ENCODE measurements at regions not wholly inside any gene's neighbourhood (a gene's known extent, or its start where the extent isn't known, plus 50 kb on each side); places are given as distances from the start of the nearest gene placed in this dataset.

DNA sequence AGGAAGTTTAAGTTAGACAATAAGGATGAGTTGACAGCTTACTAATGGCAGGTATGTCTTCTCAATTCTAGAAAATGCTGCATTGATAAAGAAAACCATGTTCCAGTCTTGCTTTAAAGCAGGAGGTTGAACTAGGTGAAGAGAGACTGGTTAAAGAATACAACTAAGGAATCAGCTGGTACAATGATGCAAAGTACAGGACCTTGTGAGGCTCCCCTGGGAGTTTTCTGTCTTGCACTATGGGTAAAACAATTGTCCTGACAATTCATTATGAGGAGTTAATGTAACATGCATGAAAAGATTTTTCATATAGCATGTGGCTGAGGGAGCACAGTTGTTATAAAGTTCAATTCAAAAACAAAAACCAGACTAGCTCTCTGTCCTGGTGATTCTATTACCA lies 157.2 kb downstream of the BMP2 start:
- Mint-ChIP-seq H3K27me3 (peaks cover 0 to 2% of the 10 kb centered on the region in 2 donors), H3K27ac (no peak overlapping the region), H3K4me3 (no peak overlapping the region), H3K9me3 (peaks cover 5 to 19% (median 9%) of the 10 kb centered on the region in 8 donors), H3K36me3 (no peaks in the 10 kb centered on the region), H3K4me1 (no peaks in the 10 kb centered on the region)
- no peak for DNase-seq
- Histone ChIP-seq H3K4me1 (ENCODE audit: insufficient read depth, low read length) (no peaks in the 10 kb centered on the region), H3K27ac (ENCODE audit: low read depth, low read length) (no peak overlapping the region), H3K4me3 (ENCODE audit: low read length in 2 of 2) (no peak overlapping the region), H3K36me3 (ENCODE audit: insufficient read depth, low read length) (no peaks in the 10 kb centered on the region), H3K27me3 (ENCODE audit: insufficient read depth, low read length) (no peaks in the 10 kb centered on the region), H3K9me3 (ENCODE audit: control insufficient read depth in 1 of 2, low read length in 2 of 2) (no peaks in the 10 kb centered on the region)
- ChIA-PET CTCF (ENCODE audit: partially characterized antibody) (no interaction called here), POLR2A (ENCODE audit: partially characterized antibody) (no interaction called here)
- intact Hi-C loops (cut with micrococcal nuclease): no loop called here

GRCh38 chr20:6925744-6926278 lies 158.3 kb downstream of the BMP2 start:
- intact Hi-C loops (cut with micrococcal nuclease): no loop called here
- ChIA-PET CTCF (ENCODE audit: partially characterized antibody) (no interaction called here), POLR2A (ENCODE audit: partially characterized antibody) (no interaction called here)
- no peaks in the 10 kb centered on the region for H3K36me3 ChIP-seq (ENCODE audit: insufficient read depth, low read length)
- no peak for DNase-seq
- Mint-ChIP-seq H3K4me1 (no peaks in the 10 kb centered on the region), H3K4me3 (no peak overlapping the region), H3K27me3 (peaks cover 0 to 2% of the 10 kb centered on the region in 2 donors), H3K36me3 (no peaks in the 10 kb centered on the region), H3K9me3 (peaks cover 5 to 20% (median 9%) of the 10 kb centered on the region in 8 donors), H3K27ac (no peak overlapping the region)
- H3K4me3 ChIP-seq (ENCODE audit: low read length in 2 of 2): no peak overlapping the region
- no peaks in the 10 kb centered on the region for H3K4me1 ChIP-seq (ENCODE audit: insufficient read depth, low read length)
- H3K27me3 ChIP-seq (ENCODE audit: insufficient read depth, low read length): no peaks in the 10 kb centered on the region
- H3K9me3 ChIP-seq (ENCODE audit: control insufficient read depth in 1 of 2, low read length in 2 of 2): no peaks in the 10 kb centered on the region
- H3K27ac ChIP-seq (ENCODE audit: low read depth, low read length): no peak overlapping the region

DNA sequence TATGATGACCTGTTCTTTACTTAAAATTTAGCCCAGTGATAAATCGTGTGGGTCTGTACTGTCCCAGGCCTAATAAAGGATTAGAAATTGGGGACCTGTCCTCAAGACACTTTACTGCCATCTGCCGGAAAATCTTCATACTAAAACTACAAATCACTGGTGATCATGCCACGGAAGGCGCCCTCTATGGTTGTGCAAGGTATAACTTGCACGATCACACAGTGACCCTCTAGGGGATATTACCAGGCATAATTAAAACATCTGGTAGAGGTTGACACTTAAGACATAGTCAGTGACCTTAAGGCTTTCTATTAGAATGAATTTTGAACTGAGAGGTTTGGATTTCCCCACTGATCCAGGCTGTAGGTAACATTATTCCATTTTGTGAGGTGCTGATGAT lies 172.6 kb downstream of the BMP2 start:
- H3K4me1 Mint-ChIP-seq: no peaks in the 10 kb centered on the region
- Histone ChIP-seq H3K4me1 (ENCODE audit: insufficient read depth, low read length) (no peaks in the 10 kb centered on the region), H3K4me3 (ENCODE audit: low read length in 2 of 2) (no peak overlapping the region), H3K9me3 (ENCODE audit: control insufficient read depth in 1 of 2, low read length in 2 of 2) (peaks cover 0 to 9% of the 10 kb centered on the region in 2 donors), H3K27ac (ENCODE audit: low read depth, low read length) (no peak overlapping the region), H3K36me3 (ENCODE audit: insufficient read depth, low read length) (no peaks in the 10 kb centered on the region), H3K27me3 (ENCODE audit: insufficient read depth, low read length) (no peaks in the 10 kb centered on the region)
- no peaks in the 10 kb centered on the region for H3K36me3 Mint-ChIP-seq
- H3K27me3 Mint-ChIP-seq: no peaks in the 10 kb centered on the region
- intact Hi-C loops (cut with micrococcal nuclease): no loop called here
- peaks cover 3 to 22% (median 5%) of the 10 kb centered on the region in 8 donors for H3K9me3 Mint-ChIP-seq
- ChIA-PET CTCF (ENCODE audit: partially characterized antibody) (no interaction called here), POLR2A (ENCODE audit: partially characterized antibody) (no interaction called here)
- no peak overlapping the region for H3K27ac Mint-ChIP-seq
- DNase-seq: no peak
- H3K4me3 Mint-ChIP-seq: no peak overlapping the region

- intact Hi-C loops (cut with micrococcal nuclease): no loop called here
- no peaks in the 10 kb centered on the region for H3K36me3 Mint-ChIP-seq
- H3K4me3 ChIP-seq (ENCODE audit: low read length in 2 of 2): no peak overlapping the region
- H3K27me3 Mint-ChIP-seq: no peaks in the 10 kb centered on the region
- no peaks in the 10 kb centered on the region for H3K27me3 ChIP-seq (ENCODE audit: insufficient read depth, low read length)
- no peaks in the 10 kb centered on the region for H3K36me3 ChIP-seq (ENCODE audit: insufficient read depth, low read length)
- H3K27ac ChIP-seq (ENCODE audit: low read depth, low read length): no peak overlapping the region
- CTCF ChIA-PET (ENCODE audit: partially characterized antibody): no interaction called here
- DNase-seq: no peak
- H3K4me1 Mint-ChIP-seq: no peaks in the 10 kb centered on the region
- H3K4me1 ChIP-seq (ENCODE audit: insufficient read depth, low read length): no peaks in the 10 kb centered on the region
- no peak overlapping the region for H3K4me3 Mint-ChIP-seq
- peaks cover 3 to 20% (median 5%) of the 10 kb centered on the region in 8 donors for H3K9me3 Mint-ChIP-seq
- POLR2A ChIA-PET (ENCODE audit: partially characterized antibody): no interaction called here
- peaks cover 0 to 9% of the 10 kb centered on the region in 2 donors for H3K9me3 ChIP-seq (ENCODE audit: control insufficient read depth in 1 of 2, low read length in 2 of 2)
- no peak overlapping the region for H3K27ac Mint-ChIP-seq
These were observed 173.4 kb downstream of the BMP2 start for GRCh38 chr20:6940876-6941275.

DNA sequence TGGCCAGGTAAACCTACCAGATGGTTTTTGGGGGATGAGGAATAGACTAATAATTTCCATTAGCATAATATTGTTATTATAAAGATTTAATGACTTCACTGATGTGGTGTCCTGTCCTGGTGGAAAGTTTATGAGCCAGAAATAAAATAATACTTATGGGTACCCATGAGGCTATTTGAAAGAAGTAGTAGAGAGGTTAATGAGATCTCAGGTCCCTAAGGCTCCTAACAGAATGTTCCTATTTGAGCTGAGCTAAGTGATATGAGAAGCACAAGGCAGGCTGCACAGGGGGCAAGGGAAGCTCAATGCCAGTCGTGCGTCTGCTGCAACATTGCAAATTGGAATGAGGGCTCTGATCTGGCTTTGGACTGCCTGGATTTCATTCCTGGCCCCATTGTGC lies 174.1 kb downstream of the BMP2 start:
- Mint-ChIP-seq H3K27me3 (no peaks in the 10 kb centered on the region), H3K4me1 (no peaks in the 10 kb centered on the region), H3K4me3 (no peak overlapping the region), H3K9me3 (peaks cover 3 to 18% (median 5%) of the 10 kb centered on the region in 8 donors), H3K36me3 (no peaks in the 10 kb centered on the region), H3K27ac (no peak overlapping the region)
- CTCF ChIA-PET (ENCODE audit: partially characterized antibody): no interaction called here
- Histone ChIP-seq H3K36me3 (ENCODE audit: insufficient read depth, low read length) (no peaks in the 10 kb centered on the region), H3K4me3 (ENCODE audit: low read length in 2 of 2) (no peak overlapping the region), H3K27me3 (ENCODE audit: insufficient read depth, low read length) (no peaks in the 10 kb centered on the region), H3K9me3 (ENCODE audit: control insufficient read depth in 1 of 2, low read length in 2 of 2) (peaks cover 0 to 9% of the 10 kb centered on the region in 2 donors), H3K27ac (ENCODE audit: low read depth, low read length) (no peak overlapping the region), H3K4me1 (ENCODE audit: insufficient read depth, low read length) (no peaks in the 10 kb centered on the region)
- no peak for DNase-seq
- intact Hi-C loops (cut with micrococcal nuclease): no loop called here
- POLR2A ChIA-PET (ENCODE audit: partially characterized antibody): no interaction called here

GRCh38 chr20:6942266-6942665 lies 174.8 kb downstream of the BMP2 start:
- DNase-seq: no peak
- peaks cover 2 to 18% (median 5%) of the 10 kb centered on the region in 8 donors for H3K9me3 Mint-ChIP-seq
- no peaks in the 10 kb centered on the region for H3K4me1 ChIP-seq (ENCODE audit: insufficient read depth, low read length)
- peaks cover 0 to 4% of the 10 kb centered on the region in 2 donors for H3K9me3 ChIP-seq (ENCODE audit: control insufficient read depth in 1 of 2, low read length in 2 of 2)
- H3K27me3 ChIP-seq (ENCODE audit: insufficient read depth, low read length): no peaks in the 10 kb centered on the region
- H3K4me3 ChIP-seq (ENCODE audit: low read length in 2 of 2): no peak overlapping the region
- no peak overlapping the region for H3K27ac ChIP-seq (ENCODE audit: low read depth, low read length)
- no peaks in the 10 kb centered on the region for H3K27me3 Mint-ChIP-seq
- no peaks in the 10 kb centered on the region for H3K4me1 Mint-ChIP-seq
- H3K36me3 ChIP-seq (ENCODE audit: insufficient read depth, low read length): no peaks in the 10 kb centered on the region
- intact Hi-C loops (cut with micrococcal nuclease): no loop called here
- H3K4me3 Mint-ChIP-seq: no peak overlapping the region
- ChIA-PET POLR2A (ENCODE audit: partially characterized antibody) (no interaction called here), CTCF (ENCODE audit: partially characterized antibody) (no interaction called here)
- no peaks in the 10 kb centered on the region for H3K36me3 Mint-ChIP-seq
- no peak overlapping the region for H3K27ac Mint-ChIP-seq

GRCh38 chr20:6944292-6944691 lies 176.8 kb downstream of the BMP2 start:
- no peak overlapping the region for H3K27ac ChIP-seq (ENCODE audit: low read depth, low read length)
- ChIA-PET POLR2A (ENCODE audit: partially characterized antibody) (no interaction called here), CTCF (ENCODE audit: partially characterized antibody) (no interaction called here)
- no peaks in the 10 kb centered on the region for H3K27me3 ChIP-seq (ENCODE audit: insufficient read depth, low read length)
- Mint-ChIP-seq H3K27ac (no peak overlapping the region), H3K27me3 (no peaks in the 10 kb centered on the region), H3K4me1 (no peaks in the 10 kb centered on the region), H3K9me3 (peaks cover 2 to 13% (median 4%) of the 10 kb centered on the region in 8 donors), H3K4me3 (no peak overlapping the region), H3K36me3 (no peaks in the 10 kb centered on the region)
- no peak overlapping the region for H3K4me3 ChIP-seq (ENCODE audit: low read length in 2 of 2)
- peaks cover 0 to 4% of the 10 kb centered on the region in 2 donors for H3K9me3 ChIP-seq (ENCODE audit: control insufficient read depth in 1 of 2, low read length in 2 of 2)
- H3K36me3 ChIP-seq (ENCODE audit: insufficient read depth, low read length): no peaks in the 10 kb centered on the region
- DNase-seq: no peak
- intact Hi-C loops (cut with micrococcal nuclease): no loop called here
- H3K4me1 ChIP-seq (ENCODE audit: insufficient read depth, low read length): no peaks in the 10 kb centered on the region

GRCh38 chr20:6953611-6954010 lies 186.1 kb downstream of the BMP2 start:
- Histone ChIP-seq H3K27ac (ENCODE audit: low read depth, low read length) (no peak overlapping the region), H3K4me3 (ENCODE audit: low read length in 2 of 2) (no peak overlapping the region), H3K4me1 (ENCODE audit: insufficient read depth, low read length) (no peaks in the 10 kb centered on the region), H3K9me3 (ENCODE audit: control insufficient read depth in 1 of 2, low read length in 2 of 2) (no peaks in the 10 kb centered on the region), H3K36me3 (ENCODE audit: insufficient read depth, low read length) (no peaks in the 10 kb centered on the region), H3K27me3 (ENCODE audit: insufficient read depth, low read length) (no peaks in the 10 kb centered on the region)
- Mint-ChIP-seq H3K9me3 (peaks cover 9 to 20% (median 13%) of the 10 kb centered on the region in 8 donors), H3K36me3 (no peaks in the 10 kb centered on the region), H3K4me1 (no peaks in the 10 kb centered on the region), H3K4me3 (no peak overlapping the region), H3K27ac (no peak overlapping the region), H3K27me3 (no peaks in the 10 kb centered on the region)
- ChIA-PET CTCF (ENCODE audit: partially characterized antibody) (no interaction called here), POLR2A (ENCODE audit: partially characterized antibody) (no interaction called here)
- no peak for DNase-seq
- intact Hi-C loops (cut with micrococcal nuclease): no loop called here
